ENCODE measurements at regions not wholly inside any gene's neighbourhood (a gene's known extent, or its start where the extent isn't known, plus 50 kb on each side); places are given as distances from the start of the nearest gene placed in this dataset.

DNA sequence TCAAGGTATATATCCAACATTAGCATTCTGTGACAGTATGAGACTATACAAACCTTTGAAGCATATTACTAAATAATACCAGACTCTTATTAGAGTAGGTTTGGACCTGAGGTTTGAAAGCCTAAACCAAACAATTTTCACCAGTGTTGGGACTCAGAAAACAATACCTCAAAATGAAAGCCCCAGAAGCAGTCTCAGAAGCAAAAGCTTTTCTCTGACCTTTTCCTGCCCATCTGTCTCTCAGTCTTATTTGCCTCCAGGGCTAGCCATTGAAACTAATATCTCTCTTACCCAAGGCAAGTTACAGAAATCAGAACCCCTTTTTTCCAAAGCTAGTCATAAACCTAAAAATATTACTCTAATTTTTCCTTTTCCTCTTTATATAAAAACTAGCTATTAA, 163.3 kb downstream of the PTCHD1 start:
- ATAC-seq: no peak
- TF ChIP-seq OSR1 (CRISPR knock-in tag; IDR thresholded peaks at IDR 0.05) (no peak), TOX (CRISPR knock-in tag; IDR thresholded peaks at IDR 0.05; ENCODE audit: borderline replicate concordance) (no peak), PPARA (CRISPR knock-in tag; IDR thresholded peaks at IDR 0.05; ENCODE audit: borderline replicate concordance) (no peak), CREB5 (CRISPR knock-in tag; IDR thresholded peaks at IDR 0.05; ENCODE audit: low read depth) (no peak), BACH2 (CRISPR knock-in tag; IDR thresholded peaks at IDR 0.05; ENCODE audit: borderline replicate concordance) (no peak), SNAI2 (CRISPR knock-in tag; IDR thresholded peaks at IDR 0.05) (no peak), GLIS3 (CRISPR knock-in tag; IDR thresholded peaks at IDR 0.05) (no peak), ZFP3 (CRISPR knock-in tag; IDR thresholded peaks at IDR 0.05) (no peak), ARNTL (CRISPR knock-in tag; IDR thresholded peaks at IDR 0.05; ENCODE audit: borderline replicate concordance, low read depth) (no peak), ZNF70 (CRISPR knock-in tag; IDR thresholded peaks at IDR 0.05) (no peak), TSHZ2 (CRISPR knock-in tag; IDR thresholded peaks at IDR 0.05) (no peak), ZNF8 (CRISPR knock-in tag; IDR thresholded peaks at IDR 0.05) (no peak), CSDC2 (CRISPR knock-in tag; IDR thresholded peaks at IDR 0.05) (no peak)

DNA sequence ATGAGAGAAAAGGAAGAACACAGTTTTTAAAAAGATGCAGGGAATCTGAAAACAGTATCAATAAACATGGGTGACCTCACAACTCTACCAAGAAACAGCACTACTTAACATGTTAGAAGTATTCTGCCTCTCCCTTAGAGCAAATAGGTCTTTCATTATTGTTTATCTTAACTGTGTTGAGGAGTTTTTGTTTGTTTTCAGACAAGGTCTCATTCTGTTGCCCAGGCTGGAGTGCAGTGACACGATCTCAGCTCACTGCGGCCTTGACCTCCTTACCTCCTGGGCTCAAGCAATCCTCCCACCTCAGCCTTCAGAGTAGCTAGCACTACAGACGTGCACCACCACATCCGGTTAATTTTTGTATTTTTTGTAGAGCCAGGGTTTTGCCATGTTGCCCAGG, 165.3 kb upstream of the PRDX4 start:
- no peak for ATAC-seq
- TF ChIP-seq ZFP3 (CRISPR knock-in tag; IDR thresholded peaks at IDR 0.05): no peak
- no peak for TF ChIP-seq ZC3H10 (CRISPR knock-in tag; IDR thresholded peaks at IDR 0.05)
- TF ChIP-seq OSR1 (CRISPR knock-in tag; IDR thresholded peaks at IDR 0.05): no peak
- TF ChIP-seq, protein P1, sequence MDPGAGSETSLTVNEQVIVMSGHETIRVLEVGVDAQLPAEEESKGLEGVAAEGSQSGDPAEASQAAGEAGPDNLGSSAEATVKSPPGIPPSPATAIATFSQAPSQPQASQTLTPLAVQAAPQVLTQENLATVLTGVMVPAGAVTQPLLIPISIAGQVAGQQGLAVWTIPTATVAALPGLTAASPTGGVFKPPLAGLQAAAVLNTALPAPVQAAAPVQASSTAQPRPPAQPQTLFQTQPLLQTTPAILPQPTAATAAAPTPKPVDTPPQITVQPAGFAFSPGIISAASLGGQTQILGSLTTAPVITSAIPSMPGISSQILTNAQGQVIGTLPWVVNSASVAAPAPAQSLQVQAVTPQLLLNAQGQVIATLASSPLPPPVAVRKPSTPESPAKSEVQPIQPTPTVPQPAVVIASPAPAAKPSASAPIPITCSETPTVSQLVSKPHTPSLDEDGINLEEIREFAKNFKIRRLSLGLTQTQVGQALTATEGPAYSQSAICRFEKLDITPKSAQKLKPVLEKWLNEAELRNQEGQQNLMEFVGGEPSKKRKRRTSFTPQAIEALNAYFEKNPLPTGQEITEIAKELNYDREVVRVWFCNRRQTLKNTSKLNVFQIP (CRISPR knock-in tag; IDR thresholded peaks at IDR 0.05; ENCODE audit: borderline replicate concordance, low read depth): no peak
- no peak for TF ChIP-seq ARNTL (CRISPR knock-in tag; IDR thresholded peaks at IDR 0.05; ENCODE audit: borderline replicate concordance, low read depth)
- TF ChIP-seq ISL1 (CRISPR knock-in tag; IDR thresholded peaks at IDR 0.05): no peak
- no peak for TF ChIP-seq ZFP30 (CRISPR knock-in tag; IDR thresholded peaks at IDR 0.05)
- TF ChIP-seq CSDC2 (CRISPR knock-in tag; IDR thresholded peaks at IDR 0.05): no peak
- no peak for TF ChIP-seq TSHZ2 (CRISPR knock-in tag; IDR thresholded peaks at IDR 0.05)
- no peak for TF ChIP-seq ZNF70 (CRISPR knock-in tag; IDR thresholded peaks at IDR 0.05)
- no peak for TF ChIP-seq TCF4 (CRISPR knock-in tag; IDR thresholded peaks at IDR 0.05; ENCODE audit: borderline replicate concordance)
- no peak for TF ChIP-seq TOX (CRISPR knock-in tag; IDR thresholded peaks at IDR 0.05; ENCODE audit: borderline replicate concordance)
- no peak for TF ChIP-seq GLIS3 (CRISPR knock-in tag; IDR thresholded peaks at IDR 0.05)
- no peak for TF ChIP-seq SNAI2 (CRISPR knock-in tag; IDR thresholded peaks at IDR 0.05)

DNA sequence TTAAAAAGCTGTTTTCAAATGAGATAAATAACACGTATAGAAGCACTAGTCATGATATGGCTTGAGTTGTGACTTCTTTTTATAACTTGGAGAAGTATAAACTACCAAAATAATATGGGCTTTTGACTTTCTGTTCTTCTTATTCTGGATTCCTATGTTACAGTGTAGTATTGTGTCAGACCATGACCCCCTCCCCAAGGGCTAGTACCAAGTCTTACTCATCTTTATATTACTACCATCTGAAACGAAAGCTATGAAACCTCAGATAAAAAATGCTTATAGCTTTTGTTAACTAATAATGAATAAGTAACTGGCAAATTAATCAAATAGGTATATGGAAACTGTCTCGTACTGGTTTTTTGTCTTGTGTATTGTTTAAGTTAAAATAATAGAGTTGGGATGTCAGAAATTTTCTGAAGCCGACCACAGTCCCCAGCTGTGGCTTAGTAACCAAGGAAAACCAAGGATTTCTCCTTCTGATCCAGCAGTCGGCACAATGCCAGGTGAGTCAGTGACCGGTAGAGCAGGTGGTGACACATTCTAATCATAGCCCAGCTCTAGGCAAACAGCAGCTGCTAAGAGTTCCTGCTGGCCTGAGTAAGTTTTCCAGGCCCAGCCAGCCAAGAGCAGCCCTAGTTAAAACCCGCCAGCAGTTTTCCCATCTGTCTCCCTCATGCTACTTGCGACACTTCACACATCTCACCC, 163.3 kb upstream of the PRDX4 start:
- ATAC-seq: peak; percentile 56; the same call in 1 of the 3 replicates
- TF ChIP-seq ZNF565 (CRISPR knock-in tag; conservative IDR thresholded peaks at IDR 0.05; ENCODE audit: low read depth): no peak
- no peak for TF ChIP-seq ARNTL (CRISPR knock-in tag; IDR thresholded peaks at IDR 0.05; ENCODE audit: borderline replicate concordance, low read depth)
- TF ChIP-seq, protein P2, sequence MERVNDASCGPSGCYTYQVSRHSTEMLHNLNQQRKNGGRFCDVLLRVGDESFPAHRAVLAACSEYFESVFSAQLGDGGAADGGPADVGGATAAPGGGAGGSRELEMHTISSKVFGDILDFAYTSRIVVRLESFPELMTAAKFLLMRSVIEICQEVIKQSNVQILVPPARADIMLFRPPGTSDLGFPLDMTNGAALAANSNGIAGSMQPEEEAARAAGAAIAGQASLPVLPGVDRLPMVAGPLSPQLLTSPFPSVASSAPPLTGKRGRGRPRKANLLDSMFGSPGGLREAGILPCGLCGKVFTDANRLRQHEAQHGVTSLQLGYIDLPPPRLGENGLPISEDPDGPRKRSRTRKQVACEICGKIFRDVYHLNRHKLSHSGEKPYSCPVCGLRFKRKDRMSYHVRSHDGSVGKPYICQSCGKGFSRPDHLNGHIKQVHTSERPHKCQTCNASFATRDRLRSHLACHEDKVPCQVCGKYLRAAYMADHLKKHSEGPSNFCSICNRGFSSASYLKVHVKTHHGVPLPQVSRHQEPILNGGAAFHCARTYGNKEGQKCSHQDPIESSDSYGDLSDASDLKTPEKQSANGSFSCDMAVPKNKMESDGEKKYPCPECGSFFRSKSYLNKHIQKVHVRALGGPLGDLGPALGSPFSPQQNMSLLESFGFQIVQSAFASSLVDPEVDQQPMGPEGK (CRISPR knock-in tag; IDR thresholded peaks at IDR 0.05; ENCODE audit: borderline replicate concordance): no peak
- TF ChIP-seq ZFP3 (CRISPR knock-in tag; IDR thresholded peaks at IDR 0.05): no peak
- TF ChIP-seq TOX (CRISPR knock-in tag; IDR thresholded peaks at IDR 0.05; ENCODE audit: borderline replicate concordance): no peak
- TF ChIP-seq TSHZ2 (CRISPR knock-in tag; IDR thresholded peaks at IDR 0.05): no peak
- TF ChIP-seq ISL1 (CRISPR knock-in tag; IDR thresholded peaks at IDR 0.05): no peak
- no peak for TF ChIP-seq SNAI2 (CRISPR knock-in tag; IDR thresholded peaks at IDR 0.05)
- no peak for TF ChIP-seq ESRRG (CRISPR knock-in tag; IDR thresholded peaks at IDR 0.05)
- TF ChIP-seq ZFP30 (CRISPR knock-in tag; IDR thresholded peaks at IDR 0.05): no peak

Measured in SK-N-SH treated with all-trans-retinoic acid at 6 μM for 48 hours (cell line).